Inferior parietal cortex (tissue), 1 donor: ENCODE measurements at regions not wholly inside any gene's neighbourhood (a gene's known extent, or its start where the extent isn't known, plus 50 kb on each side); places are given as distances from the start of the nearest gene placed in this dataset.
"Not testable (repeated sequence)": the region's sequence is repeated elsewhere in the genome, so short reads cannot be mapped to it uniquely, and the experiment has no call there.

Experiments
- DNase-seq: peaks from one replicate; pipeline ENCODE4 v3.0.0-alpha.2; 2016; ENCODE audit errors: extremely low spot score

- DNase-seq = no peak
Measured at GRCh38 chr11:95435628-95436353, 204.8 kb upstream of the SESN3 start.

DNA sequence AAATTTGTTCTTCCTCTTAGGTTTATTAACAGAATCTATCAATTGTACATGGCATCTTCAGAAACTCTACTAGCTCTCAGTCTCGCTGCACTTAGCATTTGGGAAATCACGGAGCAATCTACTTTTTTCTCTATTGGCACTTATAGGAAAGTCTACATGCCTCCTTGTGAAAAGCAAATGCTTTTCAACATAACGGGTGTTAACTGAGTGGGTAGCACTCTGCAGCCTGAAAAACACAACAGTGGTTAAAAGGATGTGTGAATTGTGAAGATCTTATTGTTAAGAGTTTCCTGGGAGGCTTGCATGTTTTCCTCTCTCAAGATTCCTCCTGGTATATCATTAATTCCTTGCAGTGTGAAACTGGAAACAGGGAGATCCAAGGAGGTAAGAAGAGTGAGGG is 204.2 kb upstream of the SESN3 start:
- no peak for DNase-seq

GRCh38 chr11:95434489-95435057 is 203.6 kb upstream of the SESN3 start:
- no peak for DNase-seq

DNA sequence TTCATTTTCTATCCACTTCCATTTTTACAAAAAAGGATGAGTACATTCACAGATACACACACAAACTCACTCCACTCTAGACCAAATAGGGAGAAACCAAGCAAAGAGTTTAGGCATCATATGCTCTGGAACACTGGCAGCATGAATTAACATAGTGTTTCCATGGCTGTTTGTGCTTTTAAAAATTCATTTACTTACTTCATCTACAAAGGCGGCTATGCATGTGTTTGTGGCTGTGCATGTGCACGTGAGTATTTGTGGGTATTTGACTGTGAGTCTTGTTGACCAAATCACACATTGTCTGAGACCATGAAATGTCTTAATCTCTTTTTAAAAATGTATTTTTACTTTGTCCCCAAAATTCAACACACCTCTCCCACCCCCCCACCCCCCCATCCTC is 203.0 kb upstream of the SESN3 start:
- DNase-seq = no peak

- DNase-seq = no peak
Measured at GRCh38 chr11:95432714-95433503, 201.9 kb upstream of the SESN3 start.

- no peak for DNase-seq
Measured at GRCh38 chr11:95429376-95429907, 198.4 kb upstream of the SESN3 start.

DNA sequence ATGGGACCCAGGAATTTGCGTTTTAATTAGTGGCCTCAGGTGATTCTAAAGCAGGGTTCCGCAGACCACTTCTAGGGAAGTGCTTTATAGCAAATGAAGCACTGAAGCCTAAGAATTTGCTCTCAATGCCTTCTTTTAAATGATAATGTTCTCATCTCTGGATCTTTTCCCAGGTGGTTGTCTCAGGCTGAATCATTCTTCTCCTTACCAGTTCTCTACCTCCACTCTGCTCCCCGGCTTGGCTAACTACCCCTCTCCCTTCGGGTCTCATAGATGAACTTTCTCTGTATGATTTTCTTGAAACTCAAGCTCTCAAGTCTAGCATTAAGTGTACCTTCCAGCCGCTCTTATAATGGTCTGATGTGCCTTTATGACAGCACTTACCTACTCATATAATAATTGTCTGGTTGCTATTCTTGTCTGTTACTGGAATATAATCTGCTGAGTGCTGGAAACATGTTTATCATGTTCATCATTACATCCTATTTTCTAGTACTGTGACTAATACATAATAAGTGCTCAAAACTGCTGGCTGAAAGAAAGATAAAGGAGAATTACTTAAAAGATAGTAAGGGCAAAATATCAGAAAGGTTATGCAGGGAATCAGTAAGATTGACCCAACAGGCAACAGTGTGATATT is 195.9 kb upstream of the SESN3 start:
- no peak for DNase-seq

GRCh38 chr11:95419915-95420314 is 188.9 kb upstream of the SESN3 start:
- DNase-seq = no peak

DNA sequence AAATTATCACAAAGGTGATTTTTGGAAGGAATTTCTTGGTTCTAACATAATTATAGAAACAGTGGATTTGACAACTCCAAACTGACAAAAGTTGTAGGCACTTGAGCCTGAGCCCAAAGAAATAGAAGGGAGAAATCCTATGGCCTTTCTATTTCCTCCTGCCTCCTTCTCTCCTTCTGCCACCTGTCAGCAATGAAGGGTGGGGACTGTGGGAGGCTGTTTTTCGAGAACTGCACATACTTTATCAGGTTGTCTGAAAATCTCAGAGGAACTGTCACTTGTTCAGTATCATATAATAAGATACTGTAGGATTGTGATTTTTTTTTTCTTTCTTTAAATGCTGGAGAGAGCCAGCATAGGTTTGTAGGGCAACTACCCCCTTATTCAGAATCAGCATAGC is 187.9 kb upstream of the SESN3 start:
- no peak for DNase-seq

DNA sequence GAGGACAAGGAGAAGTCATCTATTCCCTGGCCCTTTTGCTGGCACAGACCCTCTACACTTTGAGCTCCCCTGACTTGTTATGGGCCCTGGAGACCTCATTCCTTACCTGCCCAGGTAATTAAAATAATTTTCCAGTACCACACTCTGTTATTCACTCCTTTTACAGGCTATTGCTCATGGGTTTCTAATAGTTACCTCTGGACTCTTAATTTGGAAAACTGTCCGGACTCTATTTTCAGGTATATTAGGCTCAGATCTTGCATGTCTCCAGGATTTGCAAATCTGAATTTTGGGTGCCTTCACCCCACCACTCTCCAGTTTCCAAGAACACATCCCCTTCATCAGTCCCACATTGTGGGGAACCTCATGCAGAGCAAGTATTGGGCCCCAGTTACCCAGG is 186.8 kb upstream of the SESN3 start:
- DNase-seq = no peak

DNA sequence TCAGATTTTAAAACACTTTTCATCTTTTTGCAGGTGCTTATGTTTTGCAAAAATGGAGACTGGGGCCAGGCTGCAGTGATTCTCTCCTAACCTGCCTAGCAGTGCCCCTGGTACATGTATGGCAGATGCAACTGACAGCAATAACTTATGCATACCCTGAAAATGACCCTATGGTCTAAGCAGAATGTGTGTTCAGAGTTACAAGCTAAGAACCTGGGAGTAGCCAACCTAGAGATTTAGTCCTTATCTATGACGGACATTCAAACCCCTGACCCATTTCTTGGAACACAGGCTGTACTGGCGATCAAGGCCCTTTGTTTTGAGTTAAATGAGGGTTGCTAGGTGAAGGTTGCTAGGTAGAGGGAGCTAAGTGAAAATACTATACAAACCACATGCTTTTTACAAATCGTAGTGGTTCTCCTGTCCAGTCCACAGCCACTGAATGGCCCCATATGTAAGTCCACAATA is 184.9 kb upstream of the SESN3 start:
- no peak for DNase-seq

DNA sequence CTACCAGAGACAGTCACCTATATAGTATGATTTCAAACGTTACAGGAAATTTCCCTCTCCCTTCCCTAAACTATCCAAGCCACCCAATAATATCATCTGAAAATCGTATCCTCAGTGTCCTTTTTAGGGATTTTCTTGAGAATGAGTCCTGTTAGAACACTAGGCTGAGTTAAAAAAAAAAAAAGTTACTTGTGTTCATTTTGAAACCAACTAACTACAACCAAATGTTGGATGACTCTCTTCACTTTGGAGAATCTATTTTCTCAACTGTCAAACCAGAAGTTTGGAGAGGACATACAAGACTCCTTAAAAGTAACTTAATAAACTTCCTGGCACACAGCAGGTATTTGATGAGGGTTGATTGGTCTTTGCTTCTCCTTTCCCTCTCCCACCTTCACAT is 183.2 kb upstream of the SESN3 start:
- no peak for DNase-seq

GRCh38 chr11:95413761-95414160 is 182.8 kb upstream of the SESN3 start:
- DNase-seq = no peak

DNA sequence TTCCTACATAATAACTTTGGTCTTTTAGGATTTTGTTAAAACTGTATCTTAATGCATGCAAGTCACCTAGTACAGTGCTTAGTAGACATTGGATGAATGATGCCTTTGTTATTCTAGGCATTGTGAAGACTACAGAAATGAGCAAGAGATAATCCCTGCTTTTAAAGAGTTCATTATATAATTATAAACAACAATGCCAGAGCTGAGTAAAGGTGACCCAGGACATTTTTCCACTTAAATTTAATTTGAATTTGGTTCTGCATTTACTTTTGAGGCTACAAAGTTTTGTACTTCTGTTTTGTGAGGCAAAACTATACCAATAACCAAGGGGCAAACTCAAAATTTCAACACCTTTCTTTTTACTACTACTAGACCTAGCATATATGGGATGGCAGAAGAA is 182.0 kb upstream of the SESN3 start:
- DNase-seq = no peak

DNA sequence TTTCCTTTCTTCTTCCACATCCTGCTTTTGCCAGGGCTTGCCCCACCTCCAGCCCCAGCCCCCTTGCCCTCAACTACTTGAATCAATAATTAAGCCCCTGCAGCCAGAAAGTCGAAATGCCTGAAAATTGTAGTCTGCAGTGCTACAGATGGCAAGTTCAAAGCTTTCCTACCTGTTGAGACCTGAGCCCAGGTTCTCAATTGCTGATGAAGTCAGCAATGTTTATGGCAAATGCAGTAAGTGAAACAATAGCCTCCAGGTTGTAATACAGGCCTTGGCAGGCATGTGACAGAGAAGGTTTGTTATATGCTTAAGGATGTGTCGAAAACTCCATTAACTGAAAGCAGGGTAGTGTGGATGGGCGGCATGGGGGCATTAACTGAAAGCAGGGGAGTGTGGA is 181.1 kb upstream of the SESN3 start:
- no peak for DNase-seq

DNA sequence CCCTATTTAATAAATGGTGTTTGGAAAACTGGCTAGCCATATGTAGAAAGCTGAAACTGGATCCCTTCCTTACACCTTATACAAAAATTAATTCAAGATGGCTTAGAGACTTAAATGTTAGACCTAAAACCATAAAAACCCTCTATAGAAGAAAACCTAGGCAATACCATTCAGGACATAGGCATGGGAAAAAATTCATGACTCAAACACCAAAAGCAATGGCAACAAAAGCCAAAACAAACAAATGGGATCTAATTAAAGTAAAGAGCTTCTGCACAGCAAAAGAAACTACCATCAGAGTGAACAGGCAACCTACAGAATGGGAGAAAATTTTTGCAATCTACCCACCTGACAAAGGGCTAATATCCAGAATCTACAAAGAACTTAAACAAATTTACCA is 179.7 kb upstream of the SESN3 start:
- not testable (repeated sequence) for DNase-seq

GRCh38 chr11:95406271-95406670 is 175.3 kb upstream of the SESN3 start:
- DNase-seq = no peak

DNA sequence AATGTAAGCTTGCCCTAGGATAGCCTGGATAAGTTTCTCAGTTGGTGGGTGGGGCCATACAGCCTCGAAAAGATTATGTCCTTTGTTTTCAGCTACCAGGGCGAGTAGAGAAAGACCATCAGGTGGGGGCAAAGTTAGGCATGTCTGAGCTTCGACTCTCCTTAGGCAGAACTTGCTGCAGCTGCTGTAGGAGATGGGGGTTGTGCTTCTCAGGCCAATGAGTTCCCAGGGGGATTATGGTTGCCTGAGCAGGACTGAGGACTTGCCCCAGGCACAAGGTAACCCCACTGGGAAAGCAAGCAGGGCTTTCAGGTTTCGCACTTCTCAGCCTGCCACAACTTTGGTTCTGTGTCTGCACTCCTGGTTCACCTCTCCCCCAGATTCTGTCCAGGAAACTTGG is 173.4 kb upstream of the SESN3 start:
- no peak for DNase-seq

GRCh38 chr11:95398437-95399112 is 167.6 kb upstream of the SESN3 start:
- DNase-seq = no peak

- DNase-seq = no peak
Measured at GRCh38 chr11:95392644-95393043, 161.6 kb upstream of the SESN3 start.

DNA sequence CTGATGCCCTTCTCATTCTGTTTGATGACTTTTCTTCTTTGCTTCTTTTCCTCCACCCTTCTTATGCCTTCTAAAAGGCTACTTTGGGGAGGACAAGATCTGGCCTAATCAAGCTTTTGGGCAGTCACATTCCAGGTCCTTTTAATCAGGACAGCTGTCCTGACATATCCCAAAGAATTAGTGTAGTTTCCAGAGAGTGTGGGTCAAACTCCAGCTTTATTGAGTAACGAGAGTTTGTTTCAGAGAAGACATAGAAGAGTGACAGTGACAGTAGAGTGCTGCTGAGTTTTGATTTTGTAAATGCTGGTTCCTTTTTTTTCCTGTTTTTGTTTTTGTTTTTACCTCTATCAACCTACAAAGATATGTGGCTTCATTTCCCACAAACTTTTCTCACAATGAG is 158.4 kb upstream of the SESN3 start:
- no peak for DNase-seq

DNA sequence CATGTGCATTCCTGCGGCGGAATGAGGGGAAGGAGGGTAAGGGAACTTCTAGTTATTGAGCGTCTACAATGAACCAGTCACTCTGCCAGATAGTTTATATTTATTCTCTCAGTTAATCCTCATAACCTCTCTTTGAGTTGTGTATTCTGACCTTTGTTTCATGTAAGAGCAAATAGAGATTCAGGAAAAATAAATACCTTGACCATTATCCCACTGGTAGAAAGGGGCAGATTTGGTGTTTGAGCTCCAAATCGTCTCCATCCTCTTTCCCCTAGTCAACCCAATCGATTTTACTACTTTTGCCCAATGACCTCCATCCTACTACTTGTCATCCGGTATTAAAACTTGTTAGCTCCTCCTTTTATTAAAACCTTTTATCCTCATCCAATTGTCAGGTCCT is 157.1 kb upstream of the SESN3 start:
- DNase-seq = no peak
